ENCODE measurements at regions not wholly inside any gene's neighbourhood (a gene's known extent, or its start where the extent isn't known, plus 50 kb on each side); places are given as distances from the start of the nearest gene placed in this dataset.

DNA sequence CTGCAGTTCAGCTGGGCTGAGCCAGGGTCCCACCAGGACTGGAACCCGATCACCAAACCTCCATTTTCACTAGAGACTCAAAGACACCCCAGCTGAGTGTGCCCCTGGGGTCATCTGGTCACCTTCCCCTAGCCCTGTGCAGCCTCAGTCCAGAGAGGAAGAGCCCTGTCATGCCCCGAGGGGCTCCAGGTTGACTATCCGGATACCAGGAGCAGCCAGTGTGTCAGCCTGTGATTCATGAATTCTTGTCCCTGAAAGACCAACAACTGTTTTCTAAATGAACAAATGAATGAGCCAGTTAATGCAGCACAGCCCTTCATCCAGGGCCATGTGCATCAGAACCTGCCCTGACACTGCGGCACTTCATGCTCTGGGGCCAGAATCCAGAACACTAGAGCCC lies 201.9 kb upstream of the TCERG1L start:
- Histone ChIP-seq H4K91ac (ENCODE audit: low read length) (no peak overlapping the region), H3K4me2 (ENCODE audit: low read length, poor library complexity, severe bottlenecking) (no peak overlapping the region), H3K79me1 (replicated peaks; ENCODE audit: low read length, poor library complexity, severe bottlenecking) (no peaks in the 10 kb centered on the region), H3K4ac (ENCODE audit: low read depth in 1 of 2, low read length in 2 of 2) (no peak overlapping the region), H3K9me3 (ENCODE audit: control insufficient read depth, low read length) (peaks cover 6% of the 10 kb centered on the region), H2AK5ac (ENCODE audit: low read length, severe bottlenecking) (no peak overlapping the region), H3K18ac (ENCODE audit: low read depth in 1 of 2, low read length in 2 of 2) (no peak overlapping the region), H2BK5ac (ENCODE audit: low read depth, low read length, poor library complexity, severe bottlenecking) (no peak overlapping the region), H3K4me3 (ENCODE audit: insufficient read depth in 1 of 2, low read depth in 1 of 2, low read length in 2 of 2) (no peak overlapping the region), H3K23ac (ENCODE audit: low read length in 2 of 2) (no peak overlapping the region), H2BK12ac (ENCODE audit: low read length in 2 of 2) (no peak overlapping the region), H3K4me1 (ENCODE audit: control insufficient read depth, insufficient read depth, low read depth, low read length) (no peaks in the 10 kb centered on the region), H2BK15ac (ENCODE audit: low read depth, poor library complexity, severe bottlenecking) (no peak overlapping the region), H2AFZ (ENCODE audit: low read depth, low read length) (no peak overlapping the region), H3K36me3 (ENCODE audit: control insufficient read depth in 1 of 2, insufficient read depth in 2 of 2, low read depth in 1 of 2, low read length in 2 of 2) (no peaks in the 10 kb centered on the region), H4K8ac (ENCODE audit: low read length) (no peak overlapping the region), H3K27me3 (ENCODE audit: control insufficient read depth in 1 of 2, insufficient read depth in 1 of 2, low read length in 2 of 2) (peaks cover 0 to 10% of the 10 kb centered on the region in 2 experiments), H3K27ac (ENCODE audit: low read length, poor library complexity, severe bottlenecking) (no peak overlapping the region), H2BK120ac (ENCODE audit: low read depth, low read length) (no peak overlapping the region), H3K9ac (ENCODE audit: low read length) (no peak overlapping the region), H3K14ac (ENCODE audit: low read length in 2 of 2) (no peak overlapping the region)
- 68% methylated on average over 4 of the region's 4 CpGs for WGBS
- no peak for DNase-seq

DNA sequence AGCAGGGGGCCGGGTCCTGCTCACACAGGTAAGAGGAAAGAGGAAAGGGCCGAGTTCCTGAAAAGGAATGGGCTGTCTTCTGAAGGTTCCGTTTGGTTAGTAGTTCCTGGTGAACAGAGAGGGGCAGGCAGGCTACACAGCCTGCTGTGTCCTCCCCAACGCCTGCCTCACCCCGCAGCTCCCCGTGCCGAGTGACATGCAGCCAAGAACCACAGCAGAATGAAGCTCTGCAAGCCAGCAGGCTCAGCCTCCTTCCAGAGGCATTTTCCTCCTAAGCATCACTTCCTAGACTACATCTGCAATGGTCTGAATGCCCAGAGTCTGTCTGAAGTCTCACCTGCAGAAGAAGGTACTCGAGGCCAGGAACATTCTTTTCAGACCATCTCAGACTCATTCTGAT lies 202.4 kb upstream of the TCERG1L start:
- H3K4me3 ChIP-seq (ENCODE audit: insufficient read depth in 1 of 2, low read depth in 1 of 2, low read length in 2 of 2), result no peak overlapping the region
- no peak overlapping the region for H2BK15ac ChIP-seq (ENCODE audit: low read depth, poor library complexity, severe bottlenecking)
- no peak overlapping the region for H3K27ac ChIP-seq (ENCODE audit: low read length, poor library complexity, severe bottlenecking)
- H3K4me2 ChIP-seq (ENCODE audit: low read length, poor library complexity, severe bottlenecking), result no peak overlapping the region
- H4K91ac ChIP-seq (ENCODE audit: low read length), result no peak overlapping the region
- WGBS, result 56% methylated on average over 8 of the region's 8 CpGs
- H3K36me3 ChIP-seq (ENCODE audit: control insufficient read depth in 1 of 2, insufficient read depth in 2 of 2, low read depth in 1 of 2, low read length in 2 of 2), result no peaks in the 10 kb centered on the region
- no peak overlapping the region for H3K18ac ChIP-seq (ENCODE audit: low read depth in 1 of 2, low read length in 2 of 2)
- H3K23ac ChIP-seq (ENCODE audit: low read length in 2 of 2), result no peak overlapping the region
- H3K9ac ChIP-seq (ENCODE audit: low read length), result no peak overlapping the region
- H3K9me3 ChIP-seq (ENCODE audit: control insufficient read depth, low read length), result peaks cover 6% of the 10 kb centered on the region
- H3K4ac ChIP-seq (ENCODE audit: low read depth in 1 of 2, low read length in 2 of 2), result no peak overlapping the region
- no peaks in the 10 kb centered on the region for H3K4me1 ChIP-seq (ENCODE audit: control insufficient read depth, insufficient read depth, low read depth, low read length)
- no peak overlapping the region for H2BK120ac ChIP-seq (ENCODE audit: low read depth, low read length)
- H2AK5ac ChIP-seq (ENCODE audit: low read length, severe bottlenecking), result no peak overlapping the region
- H4K8ac ChIP-seq (ENCODE audit: low read length), result no peak overlapping the region
- H3K27me3 ChIP-seq (ENCODE audit: control insufficient read depth in 1 of 2, insufficient read depth in 1 of 2, low read length in 2 of 2), result peaks cover 0 to 11% of the 10 kb centered on the region in 2 experiments
- H3K14ac ChIP-seq (ENCODE audit: low read length in 2 of 2), result no peak overlapping the region
- no peak overlapping the region for H2BK5ac ChIP-seq (ENCODE audit: low read depth, low read length, poor library complexity, severe bottlenecking)
- no peak for DNase-seq
- no peak overlapping the region for H2AFZ ChIP-seq (ENCODE audit: low read depth, low read length)
- H3K79me1 ChIP-seq (replicated peaks; ENCODE audit: low read length, poor library complexity, severe bottlenecking), result no peaks in the 10 kb centered on the region
- no peak overlapping the region for H2BK12ac ChIP-seq (ENCODE audit: low read length in 2 of 2)

DNA sequence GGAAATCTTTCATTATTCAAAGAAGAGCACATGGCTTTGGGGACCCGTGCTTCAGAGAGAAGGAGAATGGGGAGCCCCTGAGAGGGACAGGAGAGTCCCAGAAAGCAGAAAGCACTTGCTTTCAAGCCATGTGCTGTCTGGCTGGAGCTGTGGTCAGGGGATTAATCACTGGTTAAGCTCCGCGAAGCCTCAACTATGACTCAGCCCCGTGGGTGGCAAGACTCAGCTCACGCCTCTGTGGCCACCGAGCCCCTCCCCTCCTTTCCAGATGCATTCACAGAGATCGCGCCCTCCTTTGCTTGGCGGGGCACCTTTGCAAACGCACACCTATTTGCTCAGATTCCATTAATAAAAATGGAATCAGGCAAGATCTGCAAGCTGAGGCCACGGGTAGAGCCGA lies 202.9 kb upstream of the TCERG1L start:
- no peak overlapping the region for H3K27ac ChIP-seq (ENCODE audit: low read length, poor library complexity, severe bottlenecking)
- H3K4me2 ChIP-seq (ENCODE audit: low read length, poor library complexity, severe bottlenecking), result no peak overlapping the region
- H3K36me3 ChIP-seq (ENCODE audit: control insufficient read depth in 1 of 2, insufficient read depth in 2 of 2, low read depth in 1 of 2, low read length in 2 of 2), result no peaks in the 10 kb centered on the region
- H3K9ac ChIP-seq (ENCODE audit: low read length), result no peak overlapping the region
- no peak overlapping the region for H4K91ac ChIP-seq (ENCODE audit: low read length)
- no peak overlapping the region for H3K4me3 ChIP-seq (ENCODE audit: insufficient read depth in 1 of 2, low read depth in 1 of 2, low read length in 2 of 2)
- no peak overlapping the region for H3K23ac ChIP-seq (ENCODE audit: low read length in 2 of 2)
- H2BK120ac ChIP-seq (ENCODE audit: low read depth, low read length), result no peak overlapping the region
- no peak overlapping the region for H2AFZ ChIP-seq (ENCODE audit: low read depth, low read length)
- no peak overlapping the region for H3K14ac ChIP-seq (ENCODE audit: low read length in 2 of 2)
- peaks cover 0 to 15% of the 10 kb centered on the region in 2 experiments for H3K27me3 ChIP-seq (ENCODE audit: control insufficient read depth in 1 of 2, insufficient read depth in 1 of 2, low read length in 2 of 2)
- H3K4me1 ChIP-seq (ENCODE audit: control insufficient read depth, insufficient read depth, low read depth, low read length), result no peaks in the 10 kb centered on the region
- no peak overlapping the region for H3K4ac ChIP-seq (ENCODE audit: low read depth in 1 of 2, low read length in 2 of 2)
- H2BK5ac ChIP-seq (ENCODE audit: low read depth, low read length, poor library complexity, severe bottlenecking), result no peak overlapping the region
- no peak overlapping the region for H2AK5ac ChIP-seq (ENCODE audit: low read length, severe bottlenecking)
- H3K9me3 ChIP-seq (ENCODE audit: control insufficient read depth, low read length), result peaks cover 8% of the 10 kb centered on the region
- H2BK12ac ChIP-seq (ENCODE audit: low read length in 2 of 2), result no peak overlapping the region
- DNase-seq, result no peak
- H3K18ac ChIP-seq (ENCODE audit: low read depth in 1 of 2, low read length in 2 of 2), result no peak overlapping the region
- H4K8ac ChIP-seq (ENCODE audit: low read length), result no peak overlapping the region
- 43% methylated on average over 12 of the region's 12 CpGs for whole genome bisulfite sequencing
- H2BK15ac ChIP-seq (ENCODE audit: low read depth, poor library complexity, severe bottlenecking), result no peak overlapping the region
- H3K79me1 ChIP-seq (replicated peaks; ENCODE audit: low read length, poor library complexity, severe bottlenecking), result no peaks in the 10 kb centered on the region

DNA sequence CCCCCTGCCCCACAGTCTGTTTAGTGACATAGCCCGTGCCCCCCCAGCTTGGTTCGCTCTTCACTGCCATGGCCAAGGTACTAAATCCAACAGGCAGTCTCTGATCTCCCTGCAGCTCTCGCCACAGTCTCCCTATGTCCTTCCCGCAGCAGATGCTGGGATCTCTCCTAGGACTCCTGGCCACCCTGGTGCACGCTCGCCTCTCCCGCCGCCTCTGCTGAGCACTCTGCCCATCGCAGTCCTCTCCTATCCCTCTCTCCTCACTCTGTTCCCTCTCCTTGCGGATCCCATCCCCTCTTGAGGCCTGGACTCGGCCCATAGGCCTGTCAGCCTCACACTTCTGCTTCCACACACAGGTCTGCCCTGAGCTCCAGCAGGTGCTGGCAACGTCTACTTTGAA lies 204.8 kb upstream of the TCERG1L start:
- H3K4ac ChIP-seq (ENCODE audit: low read depth in 1 of 2, low read length in 2 of 2), result no peak overlapping the region
- H3K4me3 ChIP-seq (ENCODE audit: insufficient read depth in 1 of 2, low read depth in 1 of 2, low read length in 2 of 2), result no peak overlapping the region
- no peaks in the 10 kb centered on the region for H3K79me1 ChIP-seq (replicated peaks; ENCODE audit: low read length, poor library complexity, severe bottlenecking)
- no peak overlapping the region for H2BK12ac ChIP-seq (ENCODE audit: low read length in 2 of 2)
- H3K9me3 ChIP-seq (ENCODE audit: control insufficient read depth, low read length), result peaks cover 8% of the 10 kb centered on the region
- H3K4me2 ChIP-seq (ENCODE audit: low read length, poor library complexity, severe bottlenecking), result no peak overlapping the region
- H3K18ac ChIP-seq (ENCODE audit: low read depth in 1 of 2, low read length in 2 of 2), result no peak overlapping the region
- H2BK5ac ChIP-seq (ENCODE audit: low read depth, low read length, poor library complexity, severe bottlenecking), result no peak overlapping the region
- no peaks in the 10 kb centered on the region for H3K36me3 ChIP-seq (ENCODE audit: control insufficient read depth in 1 of 2, insufficient read depth in 2 of 2, low read depth in 1 of 2, low read length in 2 of 2)
- H2AFZ ChIP-seq (ENCODE audit: low read depth, low read length), result no peak overlapping the region
- no peak overlapping the region for H4K91ac ChIP-seq (ENCODE audit: low read length)
- WGBS, result 76% methylated on average over 12 of the region's 12 CpGs
- no peak overlapping the region for H3K27ac ChIP-seq (ENCODE audit: low read length, poor library complexity, severe bottlenecking)
- no peak overlapping the region for H2BK120ac ChIP-seq (ENCODE audit: low read depth, low read length)
- H2AK5ac ChIP-seq (ENCODE audit: low read length, severe bottlenecking), result no peak overlapping the region
- H3K27me3 ChIP-seq (ENCODE audit: control insufficient read depth in 1 of 2, insufficient read depth in 1 of 2, low read length in 2 of 2), result peaks cover 0 to 15% of the 10 kb centered on the region in 2 experiments
- no peak overlapping the region for H3K23ac ChIP-seq (ENCODE audit: low read length in 2 of 2)
- no peak overlapping the region for H3K9ac ChIP-seq (ENCODE audit: low read length)
- H4K8ac ChIP-seq (ENCODE audit: low read length), result no peak overlapping the region
- H2BK15ac ChIP-seq (ENCODE audit: low read depth, poor library complexity, severe bottlenecking), result no peak overlapping the region
- no peak for DNase-seq
- H3K4me1 ChIP-seq (ENCODE audit: control insufficient read depth, insufficient read depth, low read depth, low read length), result no peaks in the 10 kb centered on the region
- no peak overlapping the region for H3K14ac ChIP-seq (ENCODE audit: low read length in 2 of 2)
